ENCODE measurements at regions not wholly inside any gene's neighbourhood (a gene's known extent, or its start where the extent isn't known, plus 50 kb on each side); places are given as distances from the start of the nearest gene placed in this dataset.

- DNase-seq (ENCODE audit: low read depth, low spot score) (no peak), ATAC-seq (no peak)
- H3K9me3 ChIP-seq (ENCODE audit: control insufficient read depth in 1 of 2, insufficient read depth in 1 of 2, low read depth in 1 of 2, low read length in 2 of 2) = no peaks in the 10 kb centered on the region
- H2AFZ ChIP-seq (ENCODE audit: low read depth, low read length, poor library complexity, severe bottlenecking) = no peak overlapping the region
- H3K27me3 ChIP-seq (ENCODE audit: insufficient read depth, low read length) = no peaks in the 10 kb centered on the region
- TF ChIP-seq ZNF274 (IDR thresholded peaks at IDR 0.05; ENCODE audit: low read depth, low read length) (no peak), REST (IDR thresholded peaks at IDR 0.05; ENCODE audit: low read depth) (no peak), SRF (IDR thresholded peaks at IDR 0.05; ENCODE audit: low read depth) (no peak), ATF3 (IDR thresholded peaks at IDR 0.05) (no peak), YY1 (IDR thresholded peaks at IDR 0.05; ENCODE audit: extremely low read depth, insufficient replicate concordance, low read depth, low read length) (no peak), RAD21 (IDR thresholded peaks at IDR 0.05; ENCODE audit: low read depth) (no peak), ZBTB33 (IDR thresholded peaks at IDR 0.05; ENCODE audit: extremely low read depth, insufficient replicate concordance, low read length) (no peak), FOSL1 (IDR thresholded peaks at IDR 0.05; ENCODE audit: low read depth) (no peak), EZH2 (IDR thresholded peaks at IDR 0.05) (no peak), POLR2AphosphoS5 (IDR thresholded peaks at IDR 0.05; ENCODE audit: low read depth, low read length) (no peak), ELF1 (IDR thresholded peaks at IDR 0.05; ENCODE audit: borderline replicate concordance, low read depth) (no peak), ZFX (IDR thresholded peaks at IDR 0.05) (no peak), EGR1 (IDR thresholded peaks at IDR 0.05; ENCODE audit: low read depth) (no peak), POLR2A (IDR thresholded peaks at IDR 0.05; ENCODE audit: borderline replicate concordance, extremely low read depth, insufficient read depth, insufficient read length) (no peak), CTCF (IDR thresholded peaks at IDR 0.05 in 2 of 3, conservative IDR thresholded peaks at IDR 0.05 in 1 of 3; ENCODE audit: borderline replicate concordance in 1 of 3, insufficient read depth in 1 of 3, low read depth in 2 of 3, low read length in 2 of 3) (no peak), TCF7L2 (IDR thresholded peaks at IDR 0.05; ENCODE audit: borderline replicate concordance, extremely low read depth, insufficient read depth, insufficient read length) (no peak), MAX (IDR thresholded peaks at IDR 0.05) (no peak)
- H4K20me1 ChIP-seq (ENCODE audit: insufficient read depth) = no peaks in the 10 kb centered on the region
- H3K79me2 ChIP-seq (ENCODE audit: insufficient read depth, low read length) = no peaks in the 10 kb centered on the region
- no peaks in the 10 kb centered on the region for H3K36me3 ChIP-seq (ENCODE audit: control insufficient read depth in 1 of 2, insufficient read depth in 2 of 2, low read length in 2 of 2)
- no peaks in the 10 kb centered on the region for H3K9me2 ChIP-seq (ENCODE audit: insufficient read depth)
- no peak overlapping the region for H3K27ac ChIP-seq (ENCODE audit: low read depth, low read length)
- H3K4me3 ChIP-seq (replicated peaks in 1 of 2; ENCODE audit: low read depth in 1 of 2, low read length in 2 of 2) = no peak overlapping the region
- intact Hi-C loops (cut with micrococcal nuclease) = no loop called here
- ChIA-PET CTCF (no interaction called here), POLR2A (no interaction called here), RAD21 (ENCODE audit: low non-redundant PET in 1 of 2, low total read pairs in 2 of 2, uncharacterized antibody in 2 of 2, unreplicated experiment in 2 of 2) (no interaction called here)
- H3K9ac ChIP-seq (ENCODE audit: low read length) = no peak overlapping the region
- H3K4me1 ChIP-seq (ENCODE audit: control insufficient read depth in 1 of 2, insufficient read depth in 2 of 2, low read length in 2 of 2) = no peaks in the 10 kb centered on the region
- no TSS peak for BruUV-seq (replicated peaks)
- H3K4me2 ChIP-seq (ENCODE audit: low read length) = no peak overlapping the region
These were observed 58.9 kb upstream of the ALX4 start for GRCh38 chr11:44368886-44369285.

All from HCT116 (cell line).